Hepatocyte (in vitro differentiated cells): ENCODE measurements at regions not wholly inside any gene's neighbourhood (a gene's known extent, or its start where the extent isn't known, plus 50 kb on each side); places are given as distances from the start of the nearest gene placed in this dataset.
A peak's percentile ranks its signal among the peaks of the same experiment; 100 is the strongest.

Experiments
- DNase-seq: peaks from one replicate; pipeline ENCODE4 v3.0.0-alpha.2; 2016; ENCODE audit warnings: low spot score
- H2AFZ ChIP-seq: fragments of 200-600 bp; sonication (generic); 2 replicates; pipeline ENCODE4 v1.6.0; 2016; ENCODE audit warnings: antibody characterized with exemption, mild to moderate bottlenecking
- H3K27ac ChIP-seq: fragments of 200-600 bp; sonication (generic); 2 replicates; pipeline ENCODE4 v1.5.1; 2016; ENCODE audit warnings: mild to moderate bottlenecking
- H3K27me3 ChIP-seq: fragments of 200-600 bp; sonication (generic); 2 replicates; pipeline ENCODE4 v1.6.1; 2016
- H3K36me3 ChIP-seq: fragments of 200-600 bp; sonication (generic); replicated peaks from 2 replicates; pipeline ENCODE4 v1.5.1; 2016; ENCODE audit warnings: low read depth; ENCODE audit not compliant: insufficient read depth
- H3K4me1 ChIP-seq: fragments of 200-600 bp; sonication (generic); 2 replicates; pipeline ENCODE4 v1.5.1; 2016; ENCODE audit warnings: mild to moderate bottlenecking, moderate library complexity; ENCODE audit not compliant: insufficient read depth
- H3K4me2 ChIP-seq: fragments of 200-600 bp; sonication (generic); 2 replicates; pipeline ENCODE4 v1.6.0; 2016
- H3K4me3 ChIP-seq: fragments of 200-600 bp; sonication (generic); 2 replicates; pipeline ENCODE4 v1.5.1; 2016; ENCODE audit warnings: mild to moderate bottlenecking
- H3K79me2 ChIP-seq: fragments of 200-600 bp; sonication (generic); 2 replicates; pipeline ENCODE4 v1.6.0; 2017; ENCODE audit warnings: mild to moderate bottlenecking
- H3K9me2 ChIP-seq: fragments of 200-600 bp; sonication (generic); replicated peaks from 2 replicates; pipeline ENCODE4 v1.6.0; 2017; ENCODE audit warnings: mild to moderate bottlenecking; ENCODE audit not compliant: insufficient read depth
- H3K9me3 ChIP-seq: fragments of 200-600 bp; sonication (generic); 2 replicates; pipeline ENCODE4 v1.5.1; 2016; ENCODE audit warnings: low read depth, mild to moderate bottlenecking
- H4K20me1 ChIP-seq: fragments of 200-600 bp; sonication (generic); 2 replicates; pipeline ENCODE4 v1.6.0; 2016; ENCODE audit warnings: mild to moderate bottlenecking; ENCODE audit not compliant: insufficient read depth, poor library complexity, severe bottlenecking
- EZH2 ChIP-seq: fragments of 200-600 bp; sonication (generic); IDR thresholded peaks from 2 replicates; pipeline ENCODE4 v1.6.1; 2016; ENCODE audit warnings: antibody characterized with exemption, mild to moderate bottlenecking, borderline replicate concordance
- EZH2phosphoT487 ChIP-seq: fragments of 200-600 bp; sonication (generic); IDR thresholded peaks from one replicate; pipeline ENCODE4 v1.6.1; 2018; ENCODE audit warnings: antibody characterized with exemption, mild to moderate bottlenecking, low read depth, moderate library complexity; ENCODE audit not compliant: unreplicated experiment, severe bottlenecking
- WGBS: methylation state at CpG from one replicate; pipeline ENCODE4 v1.1.6; 2016; ENCODE audit warnings: low lambda C conversion rate; ENCODE audit errors: missing lambda C conversion rate; 5-methylcytosine and 5-hydroxymethylcytosine counted together
- TF ChIP-seq, protein P1 (sequence below): fragments of 200-600 bp; sonication (generic); IDR thresholded peaks from 2 replicates; pipeline ENCODE4 v1.5.1; 2016; ENCODE audit warnings: antibody characterized with exemption, mild to moderate bottlenecking; ENCODE audit not compliant: poor library complexity

DNA sequence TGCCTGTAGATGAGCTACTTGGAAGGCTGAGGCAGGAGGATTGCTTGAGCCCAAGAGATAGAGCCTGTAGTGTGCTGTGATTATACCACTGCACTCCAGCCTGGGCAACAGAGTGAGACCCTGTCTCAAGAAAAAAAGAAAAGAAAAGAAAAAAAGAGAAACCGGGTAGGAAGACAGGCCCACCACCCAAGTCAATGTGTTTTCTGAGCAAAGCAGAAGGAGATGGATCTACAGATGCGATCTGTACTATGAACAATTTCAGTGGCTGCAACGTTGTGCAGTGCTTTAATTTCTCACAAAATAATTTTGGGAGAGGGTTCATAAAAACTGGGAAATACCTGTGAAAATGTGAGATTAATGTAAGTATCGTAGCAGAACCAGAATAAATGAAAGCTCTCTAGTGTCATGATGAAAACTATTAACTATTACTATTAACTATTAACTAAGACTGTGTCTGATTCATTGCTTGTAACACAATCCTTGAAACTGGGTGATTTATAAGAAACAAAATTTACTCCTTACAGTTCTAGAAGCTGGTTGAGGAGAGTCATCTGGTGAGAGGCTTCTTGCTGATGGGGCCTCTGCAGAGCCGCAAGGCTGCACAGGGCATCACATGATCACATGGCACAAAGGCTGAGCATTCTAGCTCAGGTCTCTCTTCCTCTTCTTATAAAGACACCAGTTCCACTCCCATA lies 233.1 kb upstream of the ZNF217 start:
- H2AFZ ChIP-seq, result no peak overlapping the region
- peaks cover 36% of the 10 kb centered on the region for H3K4me1 ChIP-seq
- no peaks in the 10 kb centered on the region for H3K27me3 ChIP-seq
- H3K36me3 ChIP-seq, result no peaks in the 10 kb centered on the region
- no peaks in the 10 kb centered on the region for H3K9me3 ChIP-seq
- 94% methylated on average over 5 of the region's 5 CpGs for WGBS
- no peak overlapping the region for H3K4me3 ChIP-seq
- peak overlapping the region; percentile 96 for H3K27ac ChIP-seq
- H3K4me2 ChIP-seq, result peak overlapping the region; percentile 68
- peak; percentile 22 for DNase-seq
- H3K9me2 ChIP-seq, result no peaks in the 10 kb centered on the region
- TF ChIP-seq EZH2, result no peak
- no peak for TF ChIP-seq EZH2phosphoT487
- TF ChIP-seq, protein P1, sequence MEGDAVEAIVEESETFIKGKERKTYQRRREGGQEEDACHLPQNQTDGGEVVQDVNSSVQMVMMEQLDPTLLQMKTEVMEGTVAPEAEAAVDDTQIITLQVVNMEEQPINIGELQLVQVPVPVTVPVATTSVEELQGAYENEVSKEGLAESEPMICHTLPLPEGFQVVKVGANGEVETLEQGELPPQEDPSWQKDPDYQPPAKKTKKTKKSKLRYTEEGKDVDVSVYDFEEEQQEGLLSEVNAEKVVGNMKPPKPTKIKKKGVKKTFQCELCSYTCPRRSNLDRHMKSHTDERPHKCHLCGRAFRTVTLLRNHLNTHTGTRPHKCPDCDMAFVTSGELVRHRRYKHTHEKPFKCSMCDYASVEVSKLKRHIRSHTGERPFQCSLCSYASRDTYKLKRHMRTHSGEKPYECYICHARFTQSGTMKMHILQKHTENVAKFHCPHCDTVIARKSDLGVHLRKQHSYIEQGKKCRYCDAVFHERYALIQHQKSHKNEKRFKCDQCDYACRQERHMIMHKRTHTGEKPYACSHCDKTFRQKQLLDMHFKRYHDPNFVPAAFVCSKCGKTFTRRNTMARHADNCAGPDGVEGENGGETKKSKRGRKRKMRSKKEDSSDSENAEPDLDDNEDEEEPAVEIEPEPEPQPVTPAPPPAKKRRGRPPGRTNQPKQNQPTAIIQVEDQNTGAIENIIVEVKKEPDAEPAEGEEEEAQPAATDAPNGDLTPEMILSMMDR, result no peak
- H4K20me1 ChIP-seq, result no peaks in the 10 kb centered on the region
- no peaks in the 10 kb centered on the region for H3K79me2 ChIP-seq

DNA sequence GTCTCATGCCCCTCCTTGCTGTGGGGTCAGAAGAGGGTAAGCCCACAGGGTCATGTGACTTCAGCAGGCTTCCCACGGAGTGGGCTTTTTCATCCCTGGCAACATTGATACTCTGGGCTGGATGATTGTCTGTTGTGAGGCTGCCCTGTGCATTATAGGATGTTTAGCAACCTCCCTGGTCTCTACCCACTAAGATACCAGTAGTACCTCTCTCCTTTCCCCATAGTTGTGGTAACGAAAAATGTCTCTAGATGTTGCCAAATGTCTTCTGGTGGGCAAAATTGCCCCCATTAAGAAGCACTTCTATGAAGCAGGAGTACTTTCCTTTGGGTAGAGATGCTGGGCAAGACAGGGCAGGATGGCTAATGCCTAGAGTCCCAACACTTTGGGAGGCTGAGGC lies 232.5 kb upstream of the ZNF217 start:
- DNase-seq, result no peak
- H3K4me3 ChIP-seq, result no peak overlapping the region
- no peaks in the 10 kb centered on the region for H4K20me1 ChIP-seq
- H3K9me2 ChIP-seq, result no peaks in the 10 kb centered on the region
- no peaks in the 10 kb centered on the region for H3K27me3 ChIP-seq
- no peaks in the 10 kb centered on the region for H3K36me3 ChIP-seq
- H3K4me2 ChIP-seq, result no peak overlapping the region
- WGBS, result 74% methylated on average over 2 of the region's 2 CpGs
- no peaks in the 10 kb centered on the region for H3K79me2 ChIP-seq
- TF ChIP-seq, protein P1, result no peak
- TF ChIP-seq EZH2phosphoT487, result no peak
- TF ChIP-seq EZH2, result no peak
- H2AFZ ChIP-seq, result no peak overlapping the region
- H3K4me1 ChIP-seq, result peaks cover 36% of the 10 kb centered on the region
- H3K27ac ChIP-seq, result no peak overlapping the region
- H3K9me3 ChIP-seq, result no peaks in the 10 kb centered on the region

DNA sequence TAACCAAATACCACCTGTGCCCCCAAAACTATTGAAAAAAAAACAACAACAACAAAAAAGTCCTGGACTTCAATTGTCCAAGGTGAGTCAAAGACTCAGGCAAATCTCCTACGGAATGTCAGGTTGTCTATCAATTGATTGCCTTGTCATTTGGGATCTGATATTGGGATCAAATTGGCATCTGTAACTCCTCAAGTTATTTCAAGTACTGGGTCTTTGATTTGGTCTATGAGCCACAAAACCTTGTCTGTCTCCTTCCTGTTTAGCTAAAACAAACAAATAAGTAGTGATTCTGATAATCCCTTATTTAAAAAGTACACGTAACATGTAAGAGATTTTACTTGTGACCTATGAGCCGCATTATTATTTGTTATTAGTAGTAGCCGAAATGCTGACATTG lies 231.6 kb upstream of the ZNF217 start:
- H3K4me1 ChIP-seq, result peaks cover 29% of the 10 kb centered on the region
- TF ChIP-seq EZH2 (no peak), EZH2phosphoT487 (no peak)
- TF ChIP-seq, protein P1, result no peak
- H3K27ac ChIP-seq, result no peak overlapping the region
- no peaks in the 10 kb centered on the region for H3K27me3 ChIP-seq
- no peaks in the 10 kb centered on the region for H3K9me2 ChIP-seq
- H3K4me3 ChIP-seq, result no peak overlapping the region
- no peak overlapping the region for H2AFZ ChIP-seq
- no peak overlapping the region for H3K4me2 ChIP-seq
- 87% methylated on average over 4 of the region's 4 CpGs for WGBS
- H3K9me3 ChIP-seq, result no peaks in the 10 kb centered on the region
- no peaks in the 10 kb centered on the region for H3K79me2 ChIP-seq
- no peaks in the 10 kb centered on the region for H3K36me3 ChIP-seq
- no peaks in the 10 kb centered on the region for H4K20me1 ChIP-seq
- no peak for DNase-seq
